Smooth muscle cell (in vitro differentiated cells): ENCODE measurements at regions not wholly inside any gene's neighbourhood (a gene's known extent, or its start where the extent isn't known, plus 50 kb on each side); places are given as distances from the start of the nearest gene placed in this dataset.

ENCODE experiments used
- DNase-seq: peaks from one replicate; lab custom pipeline; 2025; ENCODE audit not compliant: unreplicated experiment; lab: John Stamatoyannopoulos, UW
- H2AFZ ChIP-seq: fragments of 200-600 bp; sonication (generic); 2 replicates; pipeline ENCODE4 v1.6.0; 2016; ENCODE audit warnings: antibody characterized with exemption, low read depth, mild to moderate bottlenecking
- H3F3A ChIP-seq: fragments of 200-600 bp; sonication (generic); 2 replicates; pipeline ENCODE4 v1.6.0; 2017; ENCODE audit warnings: antibody characterized with exemption, low read depth
- H3K27ac ChIP-seq: fragments of 200-600 bp; sonication (generic); 2 replicates; pipeline ENCODE4 v1.5.1; 2016; ENCODE audit warnings: low read depth, mild to moderate bottlenecking
- H3K27me3 ChIP-seq: fragments of 200-600 bp; sonication (generic); 2 replicates; pipeline ENCODE4 v1.6.1; 2016; ENCODE audit warnings: low read depth, mild to moderate bottlenecking
- H3K36me3 ChIP-seq: fragments of 200-600 bp; sonication (generic); 2 replicates; pipeline ENCODE4 v1.5.1; 2016; ENCODE audit warnings: low read depth
- H3K4me1 ChIP-seq: fragments of 200-600 bp; sonication (generic); 2 replicates; pipeline ENCODE4 v1.5.1; 2016; ENCODE audit warnings: low read depth
- H3K4me2 ChIP-seq: fragments of 200-600 bp; sonication (generic); 2 replicates; pipeline ENCODE4 v1.6.0; 2016; ENCODE audit warnings: mild to moderate bottlenecking
- H3K4me3 ChIP-seq: fragments of 200-600 bp; sonication (generic); 2 replicates; pipeline ENCODE4 v1.5.1; 2016; ENCODE audit warnings: mild to moderate bottlenecking
- H3K79me2 ChIP-seq: fragments of 200-600 bp; sonication (generic); 2 replicates; pipeline ENCODE4 v1.6.0; 2016; ENCODE audit warnings: low read depth, mild to moderate bottlenecking
- H3K9ac ChIP-seq: fragments of 200-600 bp; sonication (generic); 2 replicates; pipeline ENCODE4 v1.6.0; 2016; ENCODE audit warnings: low read depth
- H3K9me3 ChIP-seq: fragments of 200-600 bp; sonication (generic); replicated peaks from 2 replicates; pipeline ENCODE4 v1.5.1; 2016; ENCODE audit warnings: low read depth
- H4K20me1 ChIP-seq: fragments of 200-600 bp; sonication (generic); 2 replicates; pipeline ENCODE4 v1.6.0; 2016; ENCODE audit warnings: low read depth
- WGBS: methylation state at CpG from one replicate; pipeline ENCODE4 v1.1.7; 2016; ENCODE audit warnings: low lambda C conversion rate; 5-methylcytosine and 5-hydroxymethylcytosine counted together
- TF ChIP-seq, protein P1 (sequence below): fragments of 200-600 bp; sonication (generic); IDR thresholded peaks from 2 replicates; pipeline ENCODE4 v1.5.1; 2017; ENCODE audit warnings: borderline replicate concordance, mild to moderate bottlenecking, antibody characterized with exemption; ENCODE audit not compliant: insufficient read depth, poor library complexity, severe bottlenecking

DNA sequence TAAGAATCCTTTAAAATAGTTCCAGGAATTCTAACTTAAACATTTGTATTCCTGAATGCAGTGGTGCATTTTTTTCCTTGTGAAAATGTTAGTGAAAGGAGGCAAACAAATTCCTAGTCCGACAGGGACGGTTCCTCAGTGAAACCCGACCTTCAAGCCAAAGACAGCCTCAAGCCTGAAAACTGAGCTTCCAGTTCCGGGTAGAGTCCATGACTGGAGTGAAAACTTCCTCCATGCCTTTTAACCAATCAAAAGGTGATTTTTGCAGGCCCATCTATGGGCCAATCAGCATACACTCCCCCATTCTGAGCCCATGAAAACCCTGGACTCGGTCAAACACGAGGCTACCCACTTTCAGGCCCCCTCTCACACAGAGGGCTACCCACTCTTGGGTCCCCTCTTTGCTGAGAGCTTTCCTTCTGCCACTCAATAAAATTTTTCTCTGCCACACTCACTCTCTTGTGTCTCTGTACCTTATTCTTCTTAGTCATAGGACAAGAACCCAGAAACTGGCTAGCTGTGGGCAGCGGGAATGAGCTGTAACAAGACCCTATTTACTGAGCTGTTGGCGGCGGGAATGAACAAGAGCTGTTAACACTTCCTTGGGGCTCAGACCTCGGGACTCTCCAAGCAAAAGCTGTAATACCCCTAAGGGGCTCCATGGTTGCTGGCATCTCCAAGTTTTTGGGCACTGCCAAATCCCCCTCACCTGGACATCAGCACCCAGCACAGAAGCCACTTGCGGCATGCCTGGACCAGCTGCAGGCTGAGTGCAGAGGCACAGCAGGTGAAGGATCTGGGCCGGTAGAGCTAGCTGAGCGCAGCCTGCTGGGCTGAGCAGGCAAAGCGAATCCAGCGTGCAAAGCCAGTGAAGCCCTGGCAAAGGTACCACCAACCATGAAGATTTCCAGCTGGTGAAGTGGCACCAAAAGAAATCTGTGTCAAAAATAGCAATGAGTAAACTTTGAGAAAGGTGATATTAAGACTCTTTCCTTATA lies 598.8 kb downstream of the MCTP2 start:
- Histone ChIP-seq H3K27me3 (no peaks in the 10 kb centered on the region), H3K9ac (no peak overlapping the region), H3K4me1 (no peaks in the 10 kb centered on the region), H3K79me2 (no peaks in the 10 kb centered on the region), H4K20me1 (no peaks in the 10 kb centered on the region), H3K27ac (no peak overlapping the region), H3K4me2 (no peak overlapping the region), H3F3A (no peaks in the 10 kb centered on the region), H3K9me3 (no peaks in the 10 kb centered on the region), H3K36me3 (no peaks in the 10 kb centered on the region), H3K4me3 (no peak overlapping the region), H2AFZ (peak overlapping the region; percentile 33)
- TF ChIP-seq, protein P1, sequence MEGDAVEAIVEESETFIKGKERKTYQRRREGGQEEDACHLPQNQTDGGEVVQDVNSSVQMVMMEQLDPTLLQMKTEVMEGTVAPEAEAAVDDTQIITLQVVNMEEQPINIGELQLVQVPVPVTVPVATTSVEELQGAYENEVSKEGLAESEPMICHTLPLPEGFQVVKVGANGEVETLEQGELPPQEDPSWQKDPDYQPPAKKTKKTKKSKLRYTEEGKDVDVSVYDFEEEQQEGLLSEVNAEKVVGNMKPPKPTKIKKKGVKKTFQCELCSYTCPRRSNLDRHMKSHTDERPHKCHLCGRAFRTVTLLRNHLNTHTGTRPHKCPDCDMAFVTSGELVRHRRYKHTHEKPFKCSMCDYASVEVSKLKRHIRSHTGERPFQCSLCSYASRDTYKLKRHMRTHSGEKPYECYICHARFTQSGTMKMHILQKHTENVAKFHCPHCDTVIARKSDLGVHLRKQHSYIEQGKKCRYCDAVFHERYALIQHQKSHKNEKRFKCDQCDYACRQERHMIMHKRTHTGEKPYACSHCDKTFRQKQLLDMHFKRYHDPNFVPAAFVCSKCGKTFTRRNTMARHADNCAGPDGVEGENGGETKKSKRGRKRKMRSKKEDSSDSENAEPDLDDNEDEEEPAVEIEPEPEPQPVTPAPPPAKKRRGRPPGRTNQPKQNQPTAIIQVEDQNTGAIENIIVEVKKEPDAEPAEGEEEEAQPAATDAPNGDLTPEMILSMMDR = no peak
- no peak for DNase-seq
- 82% methylated on average over 15 of the region's 15 CpGs for WGBS

DNA sequence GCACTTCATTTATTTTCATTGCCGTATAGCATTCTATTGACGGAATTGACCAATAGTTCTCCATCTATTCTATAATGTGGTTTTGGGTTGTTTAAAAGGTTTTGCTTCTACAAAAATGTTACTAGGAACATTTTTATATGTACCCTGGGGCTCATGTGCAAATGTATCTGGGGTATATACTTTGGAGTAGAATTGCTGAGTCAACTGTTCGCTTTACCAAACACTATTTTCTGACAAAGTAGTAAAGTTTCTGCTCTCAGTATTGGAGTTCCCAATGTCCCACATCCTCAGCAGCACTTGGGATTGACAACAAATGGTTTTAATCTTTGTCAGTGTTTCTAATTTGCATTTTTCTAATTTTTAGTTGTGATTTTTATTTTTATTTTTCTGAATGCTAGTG lies 602.6 kb downstream of the MCTP2 start:
- no peak overlapping the region for H2AFZ ChIP-seq
- no peak for DNase-seq
- no peak overlapping the region for H3K9ac ChIP-seq
- no peaks in the 10 kb centered on the region for H3K9me3 ChIP-seq
- no peaks in the 10 kb centered on the region for H4K20me1 ChIP-seq
- peaks cover 7% of the 10 kb centered on the region for H3K27me3 ChIP-seq
- no peak overlapping the region for H3K27ac ChIP-seq
- H3F3A ChIP-seq = no peaks in the 10 kb centered on the region
- no peaks in the 10 kb centered on the region for H3K79me2 ChIP-seq
- no peaks in the 10 kb centered on the region for H3K4me1 ChIP-seq
- H3K4me2 ChIP-seq = peak overlapping the region; percentile 10
- H3K36me3 ChIP-seq = no peaks in the 10 kb centered on the region
- WGBS = 83% methylated on average over 3 of the region's 3 CpGs
- TF ChIP-seq, protein P1 = no peak
- no peak overlapping the region for H3K4me3 ChIP-seq

DNA sequence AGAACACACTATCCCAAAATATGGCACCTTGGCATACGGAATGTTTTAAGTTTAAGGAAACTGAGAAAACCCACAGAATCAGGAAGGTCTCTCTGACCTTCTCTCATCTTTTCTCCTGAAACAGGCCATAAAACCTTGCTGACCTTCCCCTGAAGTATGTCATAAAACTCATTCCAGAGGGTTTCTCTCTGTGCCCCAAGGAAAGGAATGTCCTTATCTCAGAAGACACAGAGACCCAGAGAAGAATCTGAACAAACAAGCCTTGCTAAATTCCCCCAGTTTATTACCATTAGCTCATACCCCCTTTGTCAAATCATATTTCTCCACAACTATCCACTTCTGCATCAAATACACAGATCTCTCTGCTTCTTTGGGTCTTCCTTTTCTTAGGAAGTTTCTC lies 603.1 kb downstream of the MCTP2 start:
- Histone ChIP-seq H3K36me3 (no peaks in the 10 kb centered on the region), H4K20me1 (no peaks in the 10 kb centered on the region), H3K79me2 (no peaks in the 10 kb centered on the region), H3K4me2 (peak overlapping the region; percentile 10), H3K4me1 (no peaks in the 10 kb centered on the region), H3F3A (no peaks in the 10 kb centered on the region), H3K27ac (no peak overlapping the region), H3K9me3 (no peaks in the 10 kb centered on the region), H3K4me3 (no peak overlapping the region), H3K9ac (no peak overlapping the region), H3K27me3 (peaks cover 12% of the 10 kb centered on the region), H2AFZ (no peak overlapping the region)
- 31% methylated on average over 1 of the region's 1 CpG for WGBS
- no peak for DNase-seq
- TF ChIP-seq, protein P1 = no peak
